ENCODE measurements at regions not wholly inside any gene's neighbourhood (a gene's known extent, or its start where the extent isn't known, plus 50 kb on each side); places are given as distances from the start of the nearest gene placed in this dataset.
A peak's percentile ranks its signal among the peaks of the same experiment; 100 is the strongest.

DNA sequence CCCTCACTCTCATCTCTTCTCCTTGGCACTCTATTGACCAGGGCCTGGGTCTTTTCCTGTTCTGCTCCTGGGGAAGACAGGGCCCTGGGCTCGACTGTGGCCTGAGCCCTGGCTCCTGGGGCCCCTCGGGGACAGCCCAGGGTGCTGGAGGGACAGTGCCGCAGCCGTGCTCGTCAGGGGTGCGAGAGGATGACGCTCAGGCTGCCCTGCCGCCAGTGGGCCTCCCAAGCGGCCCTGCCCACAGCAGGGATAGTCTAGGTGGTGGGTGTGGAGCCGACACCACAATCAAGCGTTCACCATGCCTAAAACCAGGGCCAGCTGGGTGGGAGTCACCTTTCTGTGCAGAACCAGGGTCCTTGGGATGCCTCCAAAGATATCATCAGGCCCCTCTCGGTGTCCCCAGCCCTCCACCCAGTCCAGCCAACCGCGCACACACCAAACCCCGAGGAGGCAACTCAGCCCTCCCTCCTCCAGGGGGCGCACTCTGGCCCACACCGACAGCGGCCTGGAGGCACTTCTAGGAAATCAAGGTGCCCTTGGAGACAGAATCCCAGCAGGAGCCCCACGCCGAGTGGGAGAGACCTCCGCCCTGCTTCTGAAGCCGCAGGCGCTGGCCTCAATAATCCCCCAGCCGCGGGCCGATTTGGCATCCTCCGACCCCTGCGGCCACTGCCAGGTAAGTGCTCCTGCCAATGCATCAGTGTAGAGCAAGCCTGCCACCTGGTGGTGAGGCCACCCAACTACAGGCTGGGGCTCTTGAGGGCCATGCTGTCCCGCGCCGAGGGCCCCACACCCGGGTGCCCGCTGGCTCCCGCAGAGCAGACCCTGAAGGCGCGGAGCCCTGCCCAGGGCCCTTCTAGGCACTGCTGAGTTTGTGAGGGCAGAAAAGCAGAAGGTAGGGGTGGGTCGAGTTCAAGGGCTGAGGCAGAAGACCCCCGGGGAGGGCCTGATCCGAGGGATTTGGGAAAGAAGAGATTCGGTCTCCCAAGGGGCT, 496.4 kb downstream of the BUD13 start:
- DNase-seq, result peak; percentile 33 to 67 (median 51)

- DNase-seq, result no peak
Observed at GRCh38 chr11:116275635-116276034, 497.2 kb downstream of the BUD13 start.

GRCh38 chr11:116274521-116274920, 498.3 kb downstream of the BUD13 start:
- no peak for DNase-seq

- DNase-seq, result no peak
Observed at GRCh38 chr11:116272181-116272789, 500.5 kb downstream of the BUD13 start.

DNA sequence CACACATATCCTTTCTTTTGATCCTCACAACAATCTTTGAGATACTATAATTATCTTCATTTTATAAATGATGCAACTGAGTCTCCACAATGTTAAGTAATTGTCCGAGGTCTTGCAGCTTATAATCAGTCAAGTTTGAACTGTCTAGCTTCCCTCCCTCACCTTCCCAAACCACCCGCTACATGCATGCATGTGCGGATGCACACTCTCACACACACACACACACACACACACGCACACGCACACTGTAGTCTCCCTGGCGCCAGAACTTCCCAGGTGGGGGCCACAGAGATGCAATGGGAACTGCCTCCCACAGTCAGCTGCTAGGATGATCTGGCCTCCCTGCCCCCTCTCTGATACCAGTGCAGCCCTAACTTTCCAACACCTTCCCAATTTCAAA, 501.3 kb downstream of the BUD13 start:
- DNase-seq, result no peak

DNA sequence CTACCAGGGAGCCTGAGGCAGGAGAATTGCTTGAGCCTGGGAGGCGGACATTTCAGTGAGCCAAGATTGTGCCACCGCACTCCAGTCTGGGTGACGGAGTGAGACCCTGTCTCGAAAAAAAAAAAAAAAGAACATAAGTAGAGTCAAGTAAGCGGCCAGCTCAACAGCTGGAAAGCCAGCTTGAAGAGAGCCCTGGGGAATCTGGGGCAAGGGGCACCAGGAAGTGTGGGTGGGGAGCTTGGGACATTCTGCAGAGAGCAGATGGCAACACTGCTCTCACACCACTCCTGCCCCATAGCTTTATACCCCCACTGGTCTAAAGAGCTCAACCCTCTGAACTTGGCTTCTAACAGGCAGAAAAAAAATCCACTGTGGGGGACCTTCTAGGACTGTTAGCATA, 505.6 kb downstream of the BUD13 start:
- DNase-seq, result no peak

DNA sequence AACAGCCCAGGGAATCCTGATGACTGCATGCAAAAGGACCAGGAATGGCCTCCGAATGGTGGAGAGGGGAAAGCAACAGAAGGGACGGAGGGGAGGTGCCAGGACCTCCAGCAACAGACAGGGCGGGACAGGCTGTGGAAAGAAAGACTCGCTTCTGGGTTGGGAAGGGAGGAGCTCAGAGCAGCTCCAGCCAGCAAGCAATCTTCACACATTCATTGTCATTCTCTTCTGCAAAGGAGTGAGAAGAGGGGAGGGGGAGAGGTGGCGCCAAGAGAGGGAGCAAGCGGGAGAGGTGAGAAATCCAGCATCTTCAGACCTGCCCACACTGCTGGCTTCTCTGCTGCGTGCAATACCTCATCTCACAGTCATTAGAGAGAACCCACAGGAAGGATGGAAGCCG, 509.0 kb downstream of the BUD13 start:
- DNase-seq, result no peak

GRCh38 chr11:116263019-116263418, 509.8 kb downstream of the BUD13 start:
- no peak for DNase-seq

GRCh38 chr11:116262370-116262769, 510.4 kb downstream of the BUD13 start:
- DNase-seq, result no peak

- no peak for DNase-seq
Observed at GRCh38 chr11:116261606-116262005, 511.2 kb downstream of the BUD13 start.

DNA sequence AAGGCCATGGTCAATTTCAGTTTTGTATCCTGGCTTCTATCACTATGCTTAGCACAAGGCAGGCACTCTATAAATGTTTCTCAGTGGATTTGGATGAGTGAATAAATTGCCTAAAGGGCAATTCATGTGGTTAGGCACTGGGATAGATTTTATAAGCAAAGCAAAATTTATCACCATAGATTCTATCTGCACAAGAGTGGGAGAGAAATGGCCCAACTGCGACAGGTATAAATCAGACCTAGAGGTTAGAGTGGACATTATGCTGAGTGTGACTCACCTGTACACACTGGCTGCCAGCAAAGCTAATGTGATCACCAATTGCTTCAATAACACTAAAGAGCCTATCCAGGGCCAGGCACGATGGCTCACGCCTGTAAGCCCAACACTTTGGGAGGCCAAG, 514.0 kb downstream of the BUD13 start:
- DNase-seq, result no peak

GRCh38 chr11:116257883-116258282, 514.9 kb downstream of the BUD13 start:
- DNase-seq, result no peak

DNA sequence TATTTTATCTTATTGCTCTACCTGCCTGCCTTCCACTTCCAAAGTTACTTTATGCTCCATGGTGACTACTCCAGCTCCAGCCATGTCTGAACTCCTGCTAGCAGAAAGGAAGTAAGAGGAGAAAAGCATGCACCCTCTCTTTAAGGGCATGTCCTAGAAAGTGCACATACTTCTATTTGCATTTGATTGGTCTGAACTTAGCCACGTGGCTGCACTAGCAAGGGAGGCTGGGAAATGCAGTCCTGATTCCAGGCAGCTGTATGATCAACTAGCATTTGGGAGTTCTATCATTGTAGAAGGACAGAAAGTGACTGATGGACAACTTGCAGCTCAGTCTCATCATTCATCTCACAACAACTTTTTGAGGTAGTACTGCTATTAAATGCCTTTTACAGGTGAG, 515.7 kb downstream of the BUD13 start:
- no peak for DNase-seq

GRCh38 chr11:116256215-116256614, 516.6 kb downstream of the BUD13 start:
- no peak for DNase-seq

- DNase-seq, result no peak
Observed at GRCh38 chr11:116255321-116255953, 517.4 kb downstream of the BUD13 start.

DNA sequence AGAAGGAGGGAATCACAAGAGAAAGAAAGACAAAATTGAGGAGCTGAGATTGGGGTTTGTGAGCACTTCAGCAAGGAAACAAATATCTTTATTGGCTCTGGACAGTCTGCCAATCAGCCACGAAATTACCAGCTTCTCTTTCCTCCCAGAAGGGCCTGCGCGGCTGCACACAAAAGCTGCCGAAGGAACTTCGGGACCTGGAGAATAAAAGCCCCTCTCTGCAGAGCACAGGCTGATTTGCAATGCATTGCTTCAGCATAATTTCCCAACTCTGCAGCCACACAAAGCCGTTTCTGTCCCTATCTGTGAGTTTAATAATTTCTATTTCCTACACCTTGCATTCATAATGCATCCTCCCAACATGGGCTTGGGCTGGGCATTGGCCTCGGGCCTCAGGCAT, 522.6 kb downstream of the BUD13 start:
- DNase-seq, result no peak

GRCh38 chr11:116249561-116249960, 523.2 kb downstream of the BUD13 start:
- no peak for DNase-seq

GRCh38 chr11:116244889-116245288, 527.9 kb downstream of the BUD13 start:
- DNase-seq, result no peak

DNA sequence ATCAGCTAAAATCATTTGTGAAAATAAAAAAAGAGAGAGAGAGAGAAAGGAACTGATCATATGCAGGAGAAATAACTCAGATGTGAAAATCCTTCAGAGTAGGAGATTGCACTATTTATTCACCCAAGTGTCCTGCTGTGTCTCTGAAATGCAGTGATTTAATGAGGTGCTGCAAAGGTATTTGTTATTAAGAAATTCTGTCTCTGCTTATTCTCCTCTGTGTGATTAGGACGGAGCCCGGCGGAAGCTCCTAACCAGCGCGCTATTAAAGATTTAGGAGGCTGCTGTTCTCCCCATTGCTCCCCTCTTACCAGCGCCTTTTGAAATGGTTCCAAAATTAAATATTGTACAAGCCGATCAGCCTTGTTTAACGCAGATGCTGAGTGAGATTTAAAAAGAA, 528.3 kb downstream of the BUD13 start:
- DNase-seq, result no peak

DNA sequence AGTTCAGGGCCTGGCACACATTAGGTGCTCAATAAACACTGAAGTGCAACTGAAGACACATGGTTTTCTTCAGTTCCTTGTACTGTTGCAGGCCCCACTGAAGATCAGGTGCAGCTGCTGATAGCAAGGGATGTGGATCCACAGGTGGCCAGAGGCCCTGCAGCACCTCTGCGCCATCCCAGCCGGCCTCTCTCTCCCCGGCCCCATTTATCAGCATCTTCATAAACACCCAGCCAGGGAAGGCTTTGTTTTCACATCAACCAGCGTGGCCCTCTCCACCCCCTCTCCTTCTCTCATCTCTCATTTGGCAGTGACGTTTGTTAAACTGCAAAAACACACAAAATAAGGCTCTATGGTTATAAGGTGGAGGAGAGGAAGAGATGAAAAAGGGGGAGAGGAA, 528.8 kb downstream of the BUD13 start:
- DNase-seq, result no peak

DNA sequence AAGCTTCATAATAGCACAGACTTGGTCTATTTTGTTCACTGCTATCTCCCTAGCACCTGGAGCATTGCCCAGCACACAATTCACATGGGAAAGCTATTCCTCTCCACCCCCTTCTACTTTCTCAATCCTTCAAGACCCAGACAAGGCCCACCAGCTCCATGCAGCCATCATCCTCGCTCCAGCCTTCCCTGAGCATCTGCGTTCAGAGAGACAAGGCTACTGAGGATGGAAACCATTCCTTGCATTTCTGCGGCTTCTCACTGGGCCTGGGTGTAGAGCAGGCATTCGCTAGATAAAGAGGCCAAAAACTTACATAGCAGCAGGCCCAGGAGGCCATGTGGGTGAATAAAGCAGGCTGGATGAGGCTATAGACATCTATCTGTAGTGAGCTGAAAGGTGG, 530.8 kb downstream of the BUD13 start:
- no peak for DNase-seq

DNA sequence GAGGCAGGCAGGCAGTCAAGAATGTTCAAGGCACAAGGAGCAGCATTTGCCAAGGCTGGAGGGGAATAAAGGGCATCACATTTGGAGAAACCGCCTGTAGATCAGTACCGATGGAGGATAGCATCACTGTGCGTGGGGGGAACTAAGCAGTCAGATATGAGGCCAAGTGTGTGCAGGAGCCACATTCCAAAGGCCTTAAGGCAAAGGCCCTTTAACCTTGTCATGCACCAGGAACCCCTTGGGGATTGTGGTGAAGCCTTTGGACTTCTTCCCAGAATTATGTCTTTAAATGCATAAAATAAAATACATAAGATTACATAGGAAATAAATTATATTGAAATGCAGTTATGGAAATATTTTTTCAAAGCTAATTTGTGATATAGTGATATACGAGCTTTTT, 532.1 kb downstream of the BUD13 start:
- DNase-seq, result no peak

- DNase-seq, result no peak
Observed at GRCh38 chr11:116239247-116239646, 533.5 kb downstream of the BUD13 start.

All from T-helper 1 cell (primary cell).